SK-N-SH (cell line): ENCODE measurements at regions not wholly inside any gene's neighbourhood (a gene's known extent, or its start where the extent isn't known, plus 50 kb on each side); places are given as distances from the start of the nearest gene placed in this dataset.

Experiments used
- POLR2AphosphoS5 ChIP-seq: IDR thresholded peaks from 2 replicates; pipeline ENCODE4 v1.6.1; 2012; ENCODE audit warnings: low read depth, low read length
- TF ChIP-seq, protein P1 (sequence below): fragments of 200-600 bp; sonication (generic); IDR thresholded peaks from 2 replicates; pipeline ENCODE4 v1.6.1; 2017; ENCODE audit warnings: antibody characterized with exemption, mild to moderate bottlenecking, moderate library complexity

DNA sequence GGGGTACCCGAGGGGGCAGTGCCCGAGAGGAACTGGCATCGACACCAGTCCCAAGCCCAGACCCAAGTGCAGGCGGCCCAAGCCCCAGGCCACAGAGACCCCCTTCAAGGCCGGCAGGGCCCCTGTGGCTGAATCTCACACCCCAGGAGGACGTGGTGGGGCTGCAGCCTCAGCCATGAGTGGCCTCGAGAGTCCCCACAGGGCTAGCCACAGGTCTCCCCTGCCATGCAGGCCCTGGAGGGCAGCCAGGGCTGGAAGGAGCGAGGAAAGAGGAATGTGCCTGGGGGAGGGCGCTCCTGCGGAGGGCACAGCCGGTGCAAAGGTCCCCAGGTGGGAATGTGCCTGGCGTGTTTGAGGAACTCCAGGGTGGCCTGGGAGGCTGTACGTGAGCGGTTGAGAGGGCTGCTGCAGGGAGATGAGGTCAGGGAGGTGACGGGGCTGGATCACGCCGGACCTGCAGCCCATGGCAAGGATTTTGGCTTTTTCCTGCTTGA, 86.1 kb downstream of the NCOR2 start:
- no peak for TF ChIP-seq POLR2AphosphoS5
- TF ChIP-seq, protein P1, sequence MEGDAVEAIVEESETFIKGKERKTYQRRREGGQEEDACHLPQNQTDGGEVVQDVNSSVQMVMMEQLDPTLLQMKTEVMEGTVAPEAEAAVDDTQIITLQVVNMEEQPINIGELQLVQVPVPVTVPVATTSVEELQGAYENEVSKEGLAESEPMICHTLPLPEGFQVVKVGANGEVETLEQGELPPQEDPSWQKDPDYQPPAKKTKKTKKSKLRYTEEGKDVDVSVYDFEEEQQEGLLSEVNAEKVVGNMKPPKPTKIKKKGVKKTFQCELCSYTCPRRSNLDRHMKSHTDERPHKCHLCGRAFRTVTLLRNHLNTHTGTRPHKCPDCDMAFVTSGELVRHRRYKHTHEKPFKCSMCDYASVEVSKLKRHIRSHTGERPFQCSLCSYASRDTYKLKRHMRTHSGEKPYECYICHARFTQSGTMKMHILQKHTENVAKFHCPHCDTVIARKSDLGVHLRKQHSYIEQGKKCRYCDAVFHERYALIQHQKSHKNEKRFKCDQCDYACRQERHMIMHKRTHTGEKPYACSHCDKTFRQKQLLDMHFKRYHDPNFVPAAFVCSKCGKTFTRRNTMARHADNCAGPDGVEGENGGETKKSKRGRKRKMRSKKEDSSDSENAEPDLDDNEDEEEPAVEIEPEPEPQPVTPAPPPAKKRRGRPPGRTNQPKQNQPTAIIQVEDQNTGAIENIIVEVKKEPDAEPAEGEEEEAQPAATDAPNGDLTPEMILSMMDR, result no peak
